K562 (cell line): ENCODE measurements at regions not wholly inside any gene's neighbourhood (a gene's known extent, or its start where the extent isn't known, plus 50 kb on each side); places are given as distances from the start of the nearest gene placed in this dataset.

ENCODE experiments used
- ARID3A ChIP-seq: IDR thresholded peaks from 2 replicates; pipeline ENCODE4 v1.6.1; 2012; ENCODE audit warnings: low read depth, low read length, improper control_type of control experiment, borderline replicate concordance
- CREM ChIP-seq: IDR thresholded peaks from 2 replicates; pipeline ENCODE4 v1.6.1; 2014; ENCODE audit warnings: antibody characterized with exemption, low read depth
- MYNN ChIP-seq, 2 experiments: sonication (generic); formaldehyde crosslinking in 1 of 2; IDR thresholded peaks; 2 replicates each; pipeline versions ENCODE4 v1.5.0 to v1.6.1; 2016 to 2020; ENCODE audit warnings: antibody characterized with exemption in 1 of 2, missing genetic modification reagents in 1 of 2
- NBN ChIP-seq: fragments of 450-650 bp; IDR thresholded peaks from 2 replicates; pipeline ENCODE4 v1.6.1; 2016; ENCODE audit warnings: low read depth, mild to moderate bottlenecking
- SMAD2 ChIP-seq: fragments of 150-350 bp; IDR thresholded peaks from 2 replicates; pipeline ENCODE4 v1.6.1; 2014; ENCODE audit warnings: low read depth, mild to moderate bottlenecking, low read length
- STAT5B ChIP-seq: fragments of 250-450 bp; sonication (Bioruptor Pico); IDR thresholded peaks from 2 replicates; pipeline ENCODE4 v1.8.0; 2021; ENCODE audit warnings: mild to moderate bottlenecking, inconsistent platforms
- TBP ChIP-seq: optimal IDR thresholded peaks from 2 replicates; pipeline ENCODE3; 2011; ENCODE audit warnings: low read depth, low read length, improper control_type of control experiment
- TCFL5 ChIP-seq: fragments of 250-450 bp; sonication (Bioruptor Pico); conservative IDR thresholded peaks from 2 replicates; pipeline ENCODE4 v1.6.1; 2021; ENCODE audit warnings: mild to moderate bottlenecking, moderate library complexity, matching md5 sums
- TFAM ChIP-seq: fragments of 250-450 bp; sonication (Bioruptor Pico); conservative IDR thresholded peaks from 2 replicates; pipeline ENCODE4 v1.5.0; 2021; ENCODE audit warnings: mild to moderate bottlenecking, moderate library complexity
- TRIM28 ChIP-seq: fragments of 450-650 bp; IDR thresholded peaks from 2 replicates; pipeline ENCODE4 v1.6.1; 2017
- ZNF134 ChIP-seq: fragments of 250-450 bp; sonication (Bioruptor Pico); conservative IDR thresholded peaks from 2 replicates; pipeline ENCODE4 v1.4.0; 2020
- ZNF24 ChIP-seq: fragments of 450-650 bp; IDR thresholded peaks from 2 replicates; pipeline ENCODE4 v1.6.1; 2016
- ZNF408 ChIP-seq: fragments of 250-450 bp; sonication (Bioruptor Pico); IDR thresholded peaks from 2 replicates; pipeline ENCODE4 v1.4.0; 2020; ENCODE audit warnings: low read depth, mild to moderate bottlenecking, moderate library complexity
- ZNF583 ChIP-seq: fragments of 250-450 bp; sonication (Bioruptor Pico); IDR thresholded peaks from 2 replicates; pipeline ENCODE4 v1.4.0; 2020
- TF ChIP-seq, protein P1 (sequence below): fragments of 450-650 bp; IDR thresholded peaks from 2 replicates; pipeline ENCODE4 v1.6.1; 2017; ENCODE audit warnings: antibody characterized with exemption, mild to moderate bottlenecking
- TF ChIP-seq, protein P2 (sequence below): fragments of 450-650 bp; formaldehyde crosslinking; IDR thresholded peaks from 2 replicates; pipeline ENCODE4 v1.4.0; 2022; ENCODE audit warnings: missing genetic modification characterization
- TF ChIP-seq, protein P3 (sequence below): fragments of 250-450 bp; sonication (Bioruptor Pico); IDR thresholded peaks from 2 replicates; pipeline ENCODE4 v1.4.0; 2020
- TF ChIP-seq, protein P4 (sequence below): fragments of 450-650 bp; formaldehyde crosslinking; IDR thresholded peaks from 2 replicates; pipeline ENCODE4 v1.4.0; 2020; ENCODE audit warnings: mild to moderate bottlenecking
- TF ChIP-seq, protein P5 (sequence below): sonication (generic); formaldehyde crosslinking; IDR thresholded peaks from 2 replicates; pipeline ENCODE4 v1.8.1; 2022; ENCODE audit warnings: missing genetic modification reagents

- TF ChIP-seq, protein P1, sequence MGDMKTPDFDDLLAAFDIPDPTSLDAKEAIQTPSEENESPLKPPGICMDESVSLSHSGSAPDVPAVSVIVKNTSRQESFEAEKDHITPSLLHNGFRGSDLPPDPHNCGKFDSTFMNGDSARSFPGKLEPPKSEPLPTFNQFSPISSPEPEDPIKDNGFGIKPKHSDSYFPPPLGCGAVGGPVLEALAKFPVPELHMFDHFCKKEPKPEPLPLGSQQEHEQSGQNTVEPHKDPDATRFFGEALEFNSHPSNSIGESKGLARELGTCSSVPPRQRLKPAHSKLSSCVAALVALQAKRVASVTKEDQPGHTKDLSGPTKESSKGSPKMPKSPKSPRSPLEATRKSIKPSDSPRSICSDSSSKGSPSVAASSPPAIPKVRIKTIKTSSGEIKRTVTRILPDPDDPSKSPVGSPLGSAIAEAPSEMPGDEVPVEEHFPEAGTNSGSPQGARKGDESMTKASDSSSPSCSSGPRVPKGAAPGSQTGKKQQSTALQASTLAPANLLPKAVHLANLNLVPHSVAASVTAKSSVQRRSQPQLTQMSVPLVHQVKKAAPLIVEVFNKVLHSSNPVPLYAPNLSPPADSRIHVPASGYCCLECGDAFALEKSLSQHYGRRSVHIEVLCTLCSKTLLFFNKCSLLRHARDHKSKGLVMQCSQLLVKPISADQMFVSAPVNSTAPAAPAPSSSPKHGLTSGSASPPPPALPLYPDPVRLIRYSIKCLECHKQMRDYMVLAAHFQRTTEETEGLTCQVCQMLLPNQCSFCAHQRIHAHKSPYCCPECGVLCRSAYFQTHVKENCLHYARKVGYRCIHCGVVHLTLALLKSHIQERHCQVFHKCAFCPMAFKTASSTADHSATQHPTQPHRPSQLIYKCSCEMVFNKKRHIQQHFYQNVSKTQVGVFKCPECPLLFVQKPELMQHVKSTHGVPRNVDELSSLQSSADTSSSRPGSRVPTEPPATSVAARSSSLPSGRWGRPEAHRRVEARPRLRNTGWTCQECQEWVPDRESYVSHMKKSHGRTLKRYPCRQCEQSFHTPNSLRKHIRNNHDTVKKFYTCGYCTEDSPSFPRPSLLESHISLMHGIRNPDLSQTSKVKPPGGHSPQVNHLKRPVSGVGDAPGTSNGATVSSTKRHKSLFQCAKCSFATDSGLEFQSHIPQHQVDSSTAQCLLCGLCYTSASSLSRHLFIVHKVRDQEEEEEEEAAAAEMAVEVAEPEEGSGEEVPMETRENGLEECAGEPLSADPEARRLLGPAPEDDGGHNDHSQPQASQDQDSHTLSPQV, result peak; percentile 66
- TF ChIP-seq SMAD2, result no peak
- TF ChIP-seq, protein P2, sequence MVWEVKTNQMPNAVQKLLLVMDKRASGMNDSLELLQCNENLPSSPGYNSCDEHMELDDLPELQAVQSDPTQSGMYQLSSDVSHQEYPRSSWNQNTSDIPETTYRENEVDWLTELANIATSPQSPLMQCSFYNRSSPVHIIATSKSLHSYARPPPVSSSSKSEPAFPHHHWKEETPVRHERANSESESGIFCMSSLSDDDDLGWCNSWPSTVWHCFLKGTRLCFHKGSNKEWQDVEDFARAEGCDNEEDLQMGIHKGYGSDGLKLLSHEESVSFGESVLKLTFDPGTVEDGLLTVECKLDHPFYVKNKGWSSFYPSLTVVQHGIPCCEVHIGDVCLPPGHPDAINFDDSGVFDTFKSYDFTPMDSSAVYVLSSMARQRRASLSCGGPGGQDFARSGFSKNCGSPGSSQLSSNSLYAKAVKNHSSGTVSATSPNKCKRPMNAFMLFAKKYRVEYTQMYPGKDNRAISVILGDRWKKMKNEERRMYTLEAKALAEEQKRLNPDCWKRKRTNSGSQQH (CRISPR knock-in tag), result 0 out of 2 replicates have a peak, but pooled peaks have one; percentile 24
- TF ChIP-seq TCFL5 (CRISPR knock-in tag), result no peak
- no peak for TF ChIP-seq ZNF134 (CRISPR knock-in tag)
- TF ChIP-seq, protein P3, sequence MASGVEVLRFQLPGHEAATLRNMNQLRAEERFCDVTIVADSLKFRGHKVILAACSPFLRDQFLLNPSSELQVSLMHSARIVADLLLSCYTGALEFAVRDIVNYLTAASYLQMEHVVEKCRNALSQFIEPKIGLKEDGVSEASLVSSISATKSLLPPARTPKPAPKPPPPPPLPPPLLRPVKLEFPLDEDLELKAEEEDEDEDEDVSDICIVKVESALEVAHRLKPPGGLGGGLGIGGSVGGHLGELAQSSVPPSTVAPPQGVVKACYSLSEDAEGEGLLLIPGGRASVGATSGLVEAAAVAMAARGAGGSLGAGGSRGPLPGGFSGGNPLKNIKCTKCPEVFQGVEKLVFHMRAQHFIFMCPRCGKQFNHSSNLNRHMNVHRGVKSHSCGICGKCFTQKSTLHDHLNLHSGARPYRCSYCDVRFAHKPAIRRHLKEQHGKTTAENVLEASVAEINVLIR (CRISPR knock-in tag), result no peak
- no peak for TF ChIP-seq ZNF24
- TF ChIP-seq, protein P4, sequence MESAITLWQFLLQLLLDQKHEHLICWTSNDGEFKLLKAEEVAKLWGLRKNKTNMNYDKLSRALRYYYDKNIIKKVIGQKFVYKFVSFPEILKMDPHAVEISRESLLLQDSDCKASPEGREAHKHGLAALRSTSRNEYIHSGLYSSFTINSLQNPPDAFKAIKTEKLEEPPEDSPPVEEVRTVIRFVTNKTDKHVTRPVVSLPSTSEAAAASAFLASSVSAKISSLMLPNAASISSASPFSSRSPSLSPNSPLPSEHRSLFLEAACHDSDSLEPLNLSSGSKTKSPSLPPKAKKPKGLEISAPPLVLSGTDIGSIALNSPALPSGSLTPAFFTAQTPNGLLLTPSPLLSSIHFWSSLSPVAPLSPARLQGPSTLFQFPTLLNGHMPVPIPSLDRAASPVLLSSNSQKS (CRISPR knock-in tag), result no peak
- TF ChIP-seq CREM, result no peak
- TF ChIP-seq ARID3A, result 0 out of 2 replicates have a peak, but pooled peaks have one; percentile 44
- no peak for TF ChIP-seq TRIM28
- TF ChIP-seq ZNF408 (CRISPR knock-in tag), result no peak
- TF ChIP-seq, protein P5, sequence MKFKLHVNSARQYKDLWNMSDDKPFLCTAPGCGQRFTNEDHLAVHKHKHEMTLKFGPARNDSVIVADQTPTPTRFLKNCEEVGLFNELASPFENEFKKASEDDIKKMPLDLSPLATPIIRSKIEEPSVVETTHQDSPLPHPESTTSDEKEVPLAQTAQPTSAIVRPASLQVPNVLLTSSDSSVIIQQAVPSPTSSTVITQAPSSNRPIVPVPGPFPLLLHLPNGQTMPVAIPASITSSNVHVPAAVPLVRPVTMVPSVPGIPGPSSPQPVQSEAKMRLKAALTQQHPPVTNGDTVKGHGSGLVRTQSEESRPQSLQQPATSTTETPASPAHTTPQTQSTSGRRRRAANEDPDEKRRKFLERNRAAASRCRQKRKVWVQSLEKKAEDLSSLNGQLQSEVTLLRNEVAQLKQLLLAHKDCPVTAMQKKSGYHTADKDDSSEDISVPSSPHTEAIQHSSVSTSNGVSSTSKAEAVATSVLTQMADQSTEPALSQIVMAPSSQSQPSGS, result no peak
- TF ChIP-seq ZNF583 (CRISPR knock-in tag), result 0 out of 2 replicates have a peak, but pooled peaks have one; percentile 32
- no peak for TF ChIP-seq NBN
- TF ChIP-seq MYNN (IDR thresholded peaks at IDR 0.05), result no peak
- no peak for TF ChIP-seq MYNN (CRISPR knock-in tag; IDR thresholded peaks at IDR 0.05)
- TF ChIP-seq TFAM (CRISPR knock-in tag), result no peak
- no peak for TF ChIP-seq STAT5B (CRISPR knock-in tag)
- no peak for TF ChIP-seq TBP
Observed at GRCh38 chr11:86172894-86173293, 71.7 kb upstream of the EED start (continued).
